NCI-H226 (cell line): ENCODE measurements at regions not wholly inside any gene's neighbourhood (a gene's known extent, or its start where the extent isn't known, plus 50 kb on each side); places are given as distances from the start of the nearest gene placed in this dataset.
"Not testable (repeated sequence)": the region's sequence is repeated elsewhere in the genome, so short reads cannot be mapped to it uniquely, and the experiment has no call there.

ENCODE experiments used
- DNase-seq: peaks from one replicate; pipeline ENCODE4 v3.0.0-alpha.2; 2015

GRCh38 chr17:14593956-14594355 lies 293.1 kb downstream of the HS3ST3B1 start:
- no peak for DNase-seq

- no peak for DNase-seq
Measured at GRCh38 chr17:14590459-14591250, 289.8 kb downstream of the HS3ST3B1 start.

DNA sequence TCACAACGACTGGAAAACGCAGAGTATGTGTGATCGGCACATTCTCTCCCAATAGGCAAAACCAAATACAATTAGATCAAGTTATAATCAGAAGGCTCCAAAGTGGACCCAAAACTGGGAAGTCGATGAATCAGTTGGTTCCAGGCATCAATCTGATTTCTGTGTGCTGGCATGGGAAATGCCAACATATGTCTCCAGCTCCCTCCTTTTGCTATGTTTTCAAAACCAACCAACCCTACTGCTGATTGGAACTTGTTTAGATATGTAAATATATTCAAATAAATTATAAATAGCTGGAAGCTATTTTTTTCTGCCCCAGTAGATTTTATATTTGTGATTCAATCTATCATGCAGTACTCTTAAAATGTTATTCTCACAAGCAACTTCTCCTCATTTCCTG lies 284.2 kb downstream of the HS3ST3B1 start:
- no peak for DNase-seq

DNA sequence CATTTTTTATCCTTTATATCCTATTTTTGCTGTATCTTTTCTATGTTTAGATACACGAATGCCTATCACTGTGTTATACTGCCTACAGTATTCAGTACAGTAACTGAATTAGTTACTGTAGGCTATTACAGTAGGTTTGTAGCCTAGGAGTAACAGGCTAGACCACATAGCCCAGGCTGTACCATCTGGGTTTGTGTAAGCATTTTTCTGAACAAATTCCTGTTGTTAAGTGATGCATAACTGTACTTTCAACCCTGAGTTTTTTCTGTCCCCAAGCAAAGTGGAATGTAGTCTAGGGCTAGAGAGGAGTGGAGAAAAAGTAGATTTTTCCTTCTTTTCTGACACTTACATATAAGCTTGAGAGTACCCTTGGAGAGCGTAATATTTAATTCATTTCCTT lies 282.1 kb downstream of the HS3ST3B1 start:
- DNase-seq: no peak

- no peak for DNase-seq
Measured at GRCh38 chr17:14581186-14581830, 280.4 kb downstream of the HS3ST3B1 start.

GRCh38 chr17:14580499-14580898 lies 279.6 kb downstream of the HS3ST3B1 start:
- DNase-seq: no peak

- DNase-seq: no peak
Measured at GRCh38 chr17:14579716-14580115, 278.8 kb downstream of the HS3ST3B1 start.

- DNase-seq: no peak
Measured at GRCh38 chr17:14575471-14575953, 274.6 kb downstream of the HS3ST3B1 start.

DNA sequence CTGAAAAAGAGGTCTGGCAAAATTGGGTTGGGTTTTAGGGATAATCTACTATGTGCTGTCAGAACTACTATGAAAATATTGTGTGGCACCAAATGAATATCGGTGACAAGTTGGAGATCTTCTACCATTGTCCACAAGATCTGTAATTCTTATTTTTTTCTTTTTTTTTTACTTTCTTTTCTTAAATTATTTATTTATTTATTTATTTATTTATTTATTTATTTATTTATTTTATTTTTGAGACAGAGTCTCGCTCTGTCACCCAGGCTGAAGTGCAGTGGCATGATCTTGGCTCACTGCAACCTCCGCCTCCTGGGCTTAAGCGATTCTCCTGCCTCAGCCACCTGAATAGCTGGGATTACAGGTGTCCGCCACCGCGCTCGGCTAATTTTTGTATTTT lies 259.4 kb downstream of the HS3ST3B1 start:
- not testable (repeated sequence) for DNase-seq

GRCh38 chr17:14559264-14560119 lies 258.6 kb downstream of the HS3ST3B1 start:
- DNase-seq: no peak

GRCh38 chr17:14557480-14557879 lies 256.6 kb downstream of the HS3ST3B1 start:
- no peak for DNase-seq

- DNase-seq: no peak
Measured at GRCh38 chr17:14553847-14554246, 253.0 kb downstream of the HS3ST3B1 start.

- no peak for DNase-seq
Measured at GRCh38 chr17:14552306-14552705, 251.4 kb downstream of the HS3ST3B1 start.

GRCh38 chr17:14547556-14547955 lies 246.7 kb downstream of the HS3ST3B1 start:
- DNase-seq: no peak

GRCh38 chr17:14547016-14547415 lies 246.1 kb downstream of the HS3ST3B1 start:
- DNase-seq: no peak

DNA sequence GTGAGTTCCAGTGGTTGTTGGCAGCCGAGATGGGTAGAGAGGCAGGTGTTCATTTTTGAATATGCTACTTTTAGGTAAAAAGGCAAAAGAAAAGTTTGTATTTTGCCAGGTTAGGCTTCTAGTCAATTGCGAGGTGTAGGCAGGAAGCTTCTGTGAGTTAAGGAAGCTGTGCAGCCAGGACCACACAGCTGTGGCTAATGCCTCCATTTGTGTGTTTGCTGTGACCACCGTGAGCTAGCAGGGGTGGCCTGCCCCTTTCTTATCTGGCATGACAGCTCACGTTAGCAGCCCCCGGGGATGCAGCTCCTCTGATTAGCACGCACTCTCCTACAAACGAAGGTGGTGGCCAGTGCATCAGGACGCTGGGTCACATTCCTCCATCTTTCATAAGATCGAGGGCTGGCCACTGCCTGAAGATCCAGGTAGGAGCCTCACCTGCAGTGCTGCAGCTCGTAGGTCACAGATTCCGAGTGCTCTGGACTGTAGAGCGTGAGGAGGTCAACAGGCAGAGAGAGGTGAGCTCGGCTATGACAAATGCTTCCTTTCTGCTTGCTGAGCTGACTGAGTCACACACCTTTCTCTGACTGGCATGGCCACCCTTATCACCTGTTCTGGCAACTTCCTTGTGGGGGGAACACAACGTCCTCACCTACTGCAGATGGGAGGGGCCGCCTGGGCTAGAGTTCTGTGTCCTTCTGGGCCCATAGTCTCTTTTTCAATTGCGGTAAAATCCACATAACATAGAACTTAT lies 244.4 kb downstream of the HS3ST3B1 start:
- DNase-seq: no peak

- no peak for DNase-seq
Measured at GRCh38 chr17:14541714-14542113, 240.8 kb downstream of the HS3ST3B1 start.

GRCh38 chr17:14539801-14540200 lies 238.9 kb downstream of the HS3ST3B1 start:
- no peak for DNase-seq

GRCh38 chr17:14532242-14532641 lies 231.4 kb downstream of the HS3ST3B1 start:
- not testable (repeated sequence) for DNase-seq

GRCh38 chr17:14525551-14526455 lies 224.9 kb downstream of the HS3ST3B1 start:
- no peak for DNase-seq

DNA sequence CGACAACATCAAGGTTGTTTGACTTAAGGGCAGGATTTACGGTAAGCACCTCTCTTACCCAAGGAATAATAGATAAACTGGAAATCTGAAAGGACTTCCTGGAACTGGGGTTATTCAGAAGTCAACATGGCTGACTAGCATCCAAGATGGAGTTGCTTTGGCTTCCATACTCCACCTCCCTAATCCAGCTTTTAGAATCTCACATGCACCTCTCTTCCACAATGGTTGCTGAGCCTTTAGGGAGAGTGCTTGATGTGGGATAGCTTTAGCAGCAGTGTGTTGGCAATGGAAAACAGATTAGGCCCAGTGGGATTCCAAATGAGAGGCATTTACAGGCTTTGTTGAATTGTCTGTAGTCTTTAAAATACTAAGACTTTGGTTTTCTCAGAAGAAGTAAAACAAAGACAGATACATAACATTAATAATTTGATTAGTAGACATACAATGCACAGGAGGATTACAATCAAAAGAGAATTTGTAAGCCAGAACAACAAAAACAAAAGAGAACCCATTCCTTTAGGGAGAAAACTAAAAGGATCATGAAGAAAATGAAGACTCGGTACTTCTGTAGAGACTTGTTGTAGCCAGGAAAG lies 222.0 kb downstream of the HS3ST3B1 start:
- no peak for DNase-seq
